Ishikawa (cell line): ENCODE measurements at regions not wholly inside any gene's neighbourhood (a gene's known extent, or its start where the extent isn't known, plus 50 kb on each side); places are given as distances from the start of the nearest gene placed in this dataset.

ENCODE experiments used
- CEBPB ChIP-seq: IDR thresholded peaks from 2 replicates; pipeline ENCODE4 v1.6.1; 2012
- CREB1 ChIP-seq: IDR thresholded peaks from 2 replicates; pipeline ENCODE4 v1.6.1; 2012; ENCODE audit warnings: low read depth
- EGR1 ChIP-seq: IDR thresholded peaks from 2 replicates; pipeline ENCODE4 v1.6.1; 2012
- EP300 ChIP-seq: IDR thresholded peaks from 2 replicates; pipeline ENCODE4 v1.6.1; 2012; ENCODE audit warnings: borderline replicate concordance
- FOXM1 ChIP-seq: IDR thresholded peaks from 2 replicates; pipeline ENCODE4 v1.6.1; 2012; ENCODE audit warnings: low read depth, borderline replicate concordance
- RAD21 ChIP-seq: IDR thresholded peaks from 2 replicates; pipeline ENCODE4 v1.6.1; 2012; ENCODE audit warnings: low read depth
- REST ChIP-seq: IDR thresholded peaks from 2 replicates; pipeline ENCODE4 v1.6.1; 2012; ENCODE audit warnings: low read depth, mild to moderate bottlenecking
- TCF12 ChIP-seq: IDR thresholded peaks from 2 replicates; pipeline ENCODE4 v1.6.1; 2012; ENCODE audit warnings: low read depth
- TEAD4 ChIP-seq: IDR thresholded peaks from 2 replicates; pipeline ENCODE4 v1.6.1; 2012
- YY1 ChIP-seq: IDR thresholded peaks from 2 replicates; pipeline ENCODE4 v1.6.1; 2012; ENCODE audit warnings: low read depth
- ZBTB7A ChIP-seq: IDR thresholded peaks from 2 replicates; pipeline ENCODE4 v1.6.1; 2012; ENCODE audit warnings: low read depth
- TF ChIP-seq, protein P1 (sequence below): IDR thresholded peaks from 2 replicates; pipeline ENCODE4 v1.6.1; 2012
- TF ChIP-seq, protein P2 (sequence below): IDR thresholded peaks from 2 replicates; pipeline ENCODE4 v1.6.1; 2012

GRCh38 chr1:114207635-114208034 lies 54.0 kb upstream of the SYT6 start:
- TF ChIP-seq EGR1 (no peak), TCF12 (no peak), ZBTB7A (no peak), FOXM1 (no peak), EP300 (no peak), YY1 (no peak), TEAD4 (no peak), CEBPB (no peak), RAD21 (no peak), REST (no peak), CREB1 (no peak)
- TF ChIP-seq, protein P1, sequence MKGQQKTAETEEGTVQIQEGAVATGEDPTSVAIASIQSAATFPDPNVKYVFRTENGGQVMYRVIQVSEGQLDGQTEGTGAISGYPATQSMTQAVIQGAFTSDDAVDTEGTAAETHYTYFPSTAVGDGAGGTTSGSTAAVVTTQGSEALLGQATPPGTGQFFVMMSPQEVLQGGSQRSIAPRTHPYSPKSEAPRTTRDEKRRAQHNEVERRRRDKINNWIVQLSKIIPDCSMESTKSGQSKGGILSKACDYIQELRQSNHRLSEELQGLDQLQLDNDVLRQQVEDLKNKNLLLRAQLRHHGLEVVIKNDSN = no peak
- TF ChIP-seq, protein P2, sequence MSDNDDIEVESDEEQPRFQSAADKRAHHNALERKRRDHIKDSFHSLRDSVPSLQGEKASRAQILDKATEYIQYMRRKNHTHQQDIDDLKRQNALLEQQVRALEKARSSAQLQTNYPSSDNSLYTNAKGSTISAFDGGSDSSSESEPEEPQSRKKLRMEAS = no peak
